GM06990 (cell line): ENCODE measurements at regions not wholly inside any gene's neighbourhood (a gene's known extent, or its start where the extent isn't known, plus 50 kb on each side); places are given as distances from the start of the nearest gene placed in this dataset.
"Not testable (repeated sequence)": the region's sequence is repeated elsewhere in the genome, so short reads cannot be mapped to it uniquely, and the experiment has no call there.

Source experiments
- DNase-seq: peaks from one replicate; pipeline ENCODE4 v3.0.0-alpha.2; 2011; ENCODE audit not compliant: insufficient read length; ENCODE audit errors: extremely low read depth
- H3K27me3 ChIP-seq: replicated peaks from 2 replicates; pipeline ENCODE4 v1.6.0; 2011; ENCODE audit warnings: low read length; ENCODE audit not compliant: control insufficient read depth, insufficient read depth
- H3K36me3 ChIP-seq: 2 replicates; pipeline ENCODE4 v1.5.1; 2011; ENCODE audit warnings: low read length; ENCODE audit not compliant: control insufficient read depth, insufficient read depth
- H3K4me3 ChIP-seq: replicated peaks from 2 replicates; pipeline ENCODE4 v1.5.1; 2011; ENCODE audit warnings: low read depth, mild to moderate bottlenecking, control low read depth, low read length
- TF ChIP-seq, protein P1 (sequence below): IDR thresholded peaks from 2 replicates; pipeline ENCODE4 v1.5.1; 2011; ENCODE audit warnings: low read length, control low read depth, mild to moderate bottlenecking, inconsistent platforms; ENCODE audit not compliant: insufficient read depth, poor library complexity, severe bottlenecking

DNA sequence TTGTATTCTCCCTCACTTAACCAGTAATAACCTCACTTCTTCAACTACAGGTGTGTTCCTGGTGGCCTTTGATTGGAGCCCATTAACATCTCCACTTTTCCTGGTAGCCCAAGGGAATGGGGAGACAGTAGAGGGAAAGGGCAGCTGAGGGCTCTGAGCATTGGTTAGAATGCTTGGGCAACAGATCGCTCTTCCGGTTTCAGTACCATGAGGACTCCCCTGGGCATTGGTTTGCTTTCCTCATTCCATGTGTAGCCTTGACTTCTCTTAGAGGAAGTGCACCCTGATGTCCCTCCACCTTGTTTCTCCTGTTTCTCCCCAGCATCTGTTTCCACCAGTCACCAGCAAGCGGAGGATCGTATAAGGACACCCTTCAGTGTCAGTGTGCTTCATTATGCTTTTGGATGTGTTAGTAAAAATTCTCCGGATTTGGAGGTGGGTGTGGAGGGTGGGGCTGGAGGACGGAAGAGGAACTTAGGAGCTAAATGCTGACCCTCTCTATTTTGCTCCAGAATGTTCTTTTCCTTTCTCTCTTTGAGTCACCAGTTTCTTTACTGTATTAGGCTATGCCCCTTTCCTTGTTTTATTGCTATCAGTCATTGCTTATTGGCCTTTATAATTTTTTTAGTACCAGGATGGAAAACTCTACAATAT, 50.6 kb upstream of the ZNG1B start:
- H3K27me3 ChIP-seq, H3K4me3 ChIP-seq: not testable (repeated sequence)

DNA sequence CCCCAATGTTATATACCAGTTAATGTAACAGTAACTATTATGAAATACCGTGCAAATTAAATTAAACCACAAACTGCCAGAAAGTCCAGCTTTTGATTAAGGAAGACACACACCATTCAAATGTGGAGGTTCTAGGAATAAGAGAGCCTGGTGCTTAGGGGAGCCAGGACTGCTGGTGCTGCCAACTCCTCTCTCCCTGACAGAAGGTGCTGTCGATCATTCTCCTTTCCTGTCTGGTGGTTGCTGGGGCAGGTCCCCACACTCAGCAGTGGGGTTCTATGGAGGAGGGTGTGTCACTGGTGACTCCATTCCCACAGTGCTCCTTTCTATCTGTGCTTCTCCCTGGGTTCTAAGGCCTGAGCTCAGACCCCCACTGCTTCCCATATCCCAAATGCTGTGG, 57.9 kb upstream of the ZNG1B start:
- H3K4me3 ChIP-seq, H3K36me3 ChIP-seq, H3K27me3 ChIP-seq, DNase-seq: not testable (repeated sequence)

More for the DNA sequence above, 50.6 kb upstream of the ZNG1B start:
- not testable (repeated sequence) for DNase-seq, H3K36me3 ChIP-seq

DNA sequence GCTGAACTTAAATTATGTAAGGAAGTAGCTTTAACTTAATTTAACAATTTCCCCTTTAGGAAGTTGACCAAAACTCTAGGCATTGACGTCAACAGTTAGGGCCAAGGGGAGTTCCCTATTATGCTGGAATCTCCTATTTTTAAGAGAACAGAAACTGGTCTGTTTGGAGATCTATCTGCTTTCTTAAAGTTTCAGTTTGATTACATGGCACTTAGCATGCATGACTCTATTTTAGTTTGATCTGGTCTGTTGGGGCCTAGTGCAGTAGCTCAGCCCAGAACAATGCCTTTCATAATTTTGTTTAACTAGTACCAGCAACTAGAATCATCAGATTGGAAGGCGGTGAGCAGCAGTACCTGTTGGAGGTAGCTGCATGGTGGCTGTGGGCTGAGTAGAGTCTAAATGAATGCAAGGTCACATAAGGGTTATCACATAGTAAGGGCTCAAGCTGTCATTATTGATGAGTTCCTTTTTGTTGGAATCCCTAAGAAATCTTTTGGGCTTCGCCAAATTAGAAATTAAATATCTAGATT, 60.5 kb upstream of the ZNG1B start:
- TF ChIP-seq, protein P1, sequence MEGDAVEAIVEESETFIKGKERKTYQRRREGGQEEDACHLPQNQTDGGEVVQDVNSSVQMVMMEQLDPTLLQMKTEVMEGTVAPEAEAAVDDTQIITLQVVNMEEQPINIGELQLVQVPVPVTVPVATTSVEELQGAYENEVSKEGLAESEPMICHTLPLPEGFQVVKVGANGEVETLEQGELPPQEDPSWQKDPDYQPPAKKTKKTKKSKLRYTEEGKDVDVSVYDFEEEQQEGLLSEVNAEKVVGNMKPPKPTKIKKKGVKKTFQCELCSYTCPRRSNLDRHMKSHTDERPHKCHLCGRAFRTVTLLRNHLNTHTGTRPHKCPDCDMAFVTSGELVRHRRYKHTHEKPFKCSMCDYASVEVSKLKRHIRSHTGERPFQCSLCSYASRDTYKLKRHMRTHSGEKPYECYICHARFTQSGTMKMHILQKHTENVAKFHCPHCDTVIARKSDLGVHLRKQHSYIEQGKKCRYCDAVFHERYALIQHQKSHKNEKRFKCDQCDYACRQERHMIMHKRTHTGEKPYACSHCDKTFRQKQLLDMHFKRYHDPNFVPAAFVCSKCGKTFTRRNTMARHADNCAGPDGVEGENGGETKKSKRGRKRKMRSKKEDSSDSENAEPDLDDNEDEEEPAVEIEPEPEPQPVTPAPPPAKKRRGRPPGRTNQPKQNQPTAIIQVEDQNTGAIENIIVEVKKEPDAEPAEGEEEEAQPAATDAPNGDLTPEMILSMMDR: no peak
- no peak overlapping the region for H3K4me3 ChIP-seq

DNA sequence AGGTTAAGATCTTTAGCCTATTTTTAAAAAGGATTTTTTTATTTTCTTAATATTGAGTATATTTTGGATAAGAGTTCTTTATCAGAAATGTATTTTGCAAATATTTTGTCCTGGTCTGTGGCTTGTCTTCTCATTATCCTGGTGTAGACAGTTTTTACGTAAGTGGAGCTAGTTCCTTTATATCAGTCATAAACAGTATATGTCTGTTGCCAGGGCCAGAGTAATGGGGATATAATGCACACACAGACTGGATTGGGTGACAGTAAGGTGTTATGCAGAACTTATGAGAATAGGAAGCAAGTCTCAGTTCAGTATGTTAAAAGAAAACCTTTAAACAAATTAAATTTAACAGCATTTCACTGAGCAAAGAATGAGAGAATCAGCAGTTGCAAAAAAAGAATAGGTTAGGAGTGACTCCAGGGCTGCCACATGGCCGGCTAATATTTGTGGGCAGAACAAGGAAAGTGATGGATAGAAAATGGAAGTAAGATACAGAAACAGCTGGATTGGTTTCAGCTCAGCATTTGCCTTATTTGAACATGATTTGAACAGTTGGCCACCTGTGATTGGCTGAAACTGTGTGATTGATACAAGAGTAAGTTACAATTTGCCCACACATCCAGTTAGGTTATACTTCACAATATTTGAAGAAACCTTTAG, 61.1 kb upstream of the ZNG1B start:
- Histone ChIP-seq H3K36me3 (no peaks in the 10 kb centered on the region), H3K27me3 (no peaks in the 10 kb centered on the region), H3K4me3 (no peak overlapping the region)
- TF ChIP-seq, protein P1: no peak
- no peak for DNase-seq

More for the DNA sequence above, 60.5 kb upstream of the ZNG1B start:
- DNase-seq: peak; percentile 44
- H3K27me3 ChIP-seq: no peaks in the 10 kb centered on the region
- H3K36me3 ChIP-seq: no peaks in the 10 kb centered on the region

DNA sequence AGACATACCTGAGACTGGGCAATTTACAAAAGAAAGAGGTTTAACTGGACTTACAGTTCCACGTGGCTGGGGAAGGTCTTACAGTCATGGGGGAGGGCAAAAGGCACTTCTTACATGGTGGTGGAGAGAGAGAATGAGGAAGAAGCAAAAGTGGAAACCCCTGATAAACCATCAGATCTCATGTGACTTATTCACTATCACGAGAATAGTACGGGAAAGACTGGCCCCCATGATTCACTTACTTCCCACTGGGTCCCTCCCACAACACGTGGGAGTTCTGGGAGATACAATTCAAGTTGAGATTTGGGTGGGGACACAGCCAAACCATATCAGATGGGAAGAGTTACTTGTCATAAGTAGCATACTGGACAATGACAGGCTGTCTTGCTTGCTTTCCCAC, 62.6 kb upstream of the ZNG1B start:
- not testable (repeated sequence) for DNase-seq, H3K27me3 ChIP-seq, H3K4me3 ChIP-seq, H3K36me3 ChIP-seq

DNA sequence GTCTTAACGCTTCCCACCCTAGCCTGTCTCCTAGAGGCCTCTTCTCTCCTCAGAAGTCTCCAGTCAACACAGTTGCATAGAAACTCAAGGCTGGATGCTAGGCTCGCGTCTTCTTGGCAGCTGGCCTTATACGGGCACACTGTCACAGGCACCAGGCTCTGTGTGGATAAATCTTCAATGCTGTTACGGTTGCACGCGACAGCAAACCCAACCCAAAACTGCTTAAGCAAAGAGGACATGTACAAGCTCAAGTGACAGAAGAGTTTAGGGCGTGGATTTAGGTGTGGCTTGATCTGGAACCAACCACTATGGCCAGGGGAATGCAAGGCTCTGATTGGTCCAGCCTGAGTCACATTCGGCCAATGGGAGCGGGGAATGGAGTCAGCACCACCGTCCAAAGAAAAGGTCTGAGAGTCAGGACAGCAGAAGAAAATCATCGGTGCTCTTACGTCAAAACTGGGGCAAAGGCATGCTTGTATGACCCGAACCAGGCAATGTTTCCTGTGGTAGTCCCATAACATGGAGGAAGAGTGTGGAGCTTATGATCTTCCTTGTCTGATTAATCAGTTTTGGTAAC, 65.1 kb upstream of the ZNG1B start:
- H3K36me3 ChIP-seq, H3K27me3 ChIP-seq, DNase-seq, H3K4me3 ChIP-seq: not testable (repeated sequence)

DNA sequence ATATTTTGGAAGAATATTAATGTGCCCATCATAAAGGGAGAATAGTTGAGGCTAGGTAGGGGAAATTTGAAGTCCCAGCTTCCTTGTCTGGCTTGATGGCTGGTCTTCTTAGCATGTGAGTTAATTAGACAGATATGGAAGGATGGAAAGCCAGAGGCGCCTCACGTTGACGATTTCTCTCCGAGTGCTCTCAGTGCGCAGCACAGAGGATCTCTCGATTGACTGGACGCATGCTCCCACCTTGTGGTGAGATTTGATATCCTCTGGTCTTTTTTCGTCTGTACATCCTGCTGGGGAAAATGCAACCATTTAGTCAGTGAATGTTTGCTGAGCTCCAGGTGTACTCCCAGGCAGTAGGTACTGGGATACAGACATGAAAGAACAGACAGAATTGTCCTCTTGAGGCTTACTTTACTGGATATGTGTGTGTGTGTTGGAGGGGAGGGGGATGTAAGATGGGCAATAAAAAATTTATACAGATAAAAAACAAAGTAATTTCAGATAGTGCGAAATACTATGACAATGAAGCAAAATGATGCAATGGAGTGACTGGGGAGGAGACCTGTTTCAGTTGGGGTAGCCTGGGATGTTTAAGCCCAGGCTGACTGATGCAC, 66.9 kb upstream of the ZNG1B start:
- no peak for DNase-seq

More for the DNA sequence above, 66.9 kb upstream of the ZNG1B start:
- Histone ChIP-seq H3K4me3 (no peak overlapping the region), H3K36me3 (no peaks in the 10 kb centered on the region), H3K27me3 (no peaks in the 10 kb centered on the region)
- TF ChIP-seq, protein P1: peak; percentile 41
